ENCODE measurements at regions not wholly inside any gene's neighbourhood (a gene's known extent, or its start where the extent isn't known, plus 50 kb on each side); places are given as distances from the start of the nearest gene placed in this dataset.

- TF ChIP-seq CTCF (conservative IDR thresholded peaks at IDR 0.05), result no peak
- no peak overlapping the region; a peak in 1 of 7 replicates for H3K27ac Mint-ChIP-seq
- H2BK20ac ChIP-seq (ENCODE audit: low read depth, low read length, poor library complexity, severe bottlenecking), result no peak overlapping the region
- no peak overlapping the region for H3K56ac ChIP-seq (ENCODE audit: insufficient read length, low read depth, low read length)
- no peaks in the 10 kb centered on the region for H3K27me3 Mint-ChIP-seq (ENCODE audit: low read depth)
- no peak overlapping the region for H3K23ac ChIP-seq (ENCODE audit: insufficient read length, low read depth, low read length)
- no peak overlapping the region for H3K18ac ChIP-seq (ENCODE audit: insufficient read length, low read depth, low read length)
- no peak for DNase-seq
- no peak overlapping the region for H4K91ac ChIP-seq (ENCODE audit: insufficient read length, low read depth, low read length)
- peaks cover 25 to 32% of the 10 kb centered on the region in 2 experiments for H3K4me1 Mint-ChIP-seq
- H2BK5ac ChIP-seq (ENCODE audit: insufficient read length, low read length), result no peak overlapping the region
- H3K27me3 ChIP-seq (ENCODE audit: insufficient read depth, low read length), result no peaks in the 10 kb centered on the region
- no peaks in the 10 kb centered on the region for H3K9me3 ChIP-seq (ENCODE audit: control insufficient read depth, low read depth, low read length)
- peak overlapping the region; percentile 32 for H2AFZ ChIP-seq (ENCODE audit: low read length)
- no peak overlapping the region for H3T11ph ChIP-seq (ENCODE audit: low read length)
- H2BK12ac ChIP-seq (ENCODE audit: insufficient read length, low read depth, low read length), result no peak overlapping the region
- H3K4me2 ChIP-seq (ENCODE audit: insufficient read depth, insufficient read length, low read length), result no peak overlapping the region
- no peaks in the 10 kb centered on the region for H3K36me3 Mint-ChIP-seq (ENCODE audit: insufficient read depth in 1 of 3, low read depth in 3 of 3)
- H3K79me2 ChIP-seq (ENCODE audit: insufficient read depth, low read length), result no peaks in the 10 kb centered on the region
- no peak overlapping the region for H4K8ac ChIP-seq (replicated peaks; ENCODE audit: insufficient read length, low read depth, low read length)
- no CpG with 5 or more reads among the region's 6 CpGs for WGBS (ENCODE audit: extremely low coverage, insufficient read length, low lambda C conversion rate)
- no peak overlapping the region for H3K4ac ChIP-seq (ENCODE audit: low read depth, low read length)
- no peak overlapping the region for H4K5ac ChIP-seq (ENCODE audit: insufficient read length, low read depth, low read length)
- no peak overlapping the region for H3K14ac ChIP-seq (ENCODE audit: insufficient read depth, low read length)
- no peaks in the 10 kb centered on the region for H3K79me1 ChIP-seq (ENCODE audit: insufficient read depth, low read depth, low read length, poor library complexity, severe bottlenecking)
- no peak overlapping the region for H3K27ac ChIP-seq (ENCODE audit: insufficient read length, low read depth, low read length)
- no peaks in the 10 kb centered on the region for H3K9me3 Mint-ChIP-seq
- no peak overlapping the region for H2BK120ac ChIP-seq (ENCODE audit: low read depth, low read length, poor library complexity, severe bottlenecking)
- no peak overlapping the region for H3K4me3 Mint-ChIP-seq
- no peaks in the 10 kb centered on the region for H3K23me2 ChIP-seq (ENCODE audit: insufficient read length, low read depth, low read length, poor library complexity, severe bottlenecking)
- H2BK15ac ChIP-seq (ENCODE audit: low read depth, low read length), result no peak overlapping the region
- no peaks in the 10 kb centered on the region for H4K20me1 ChIP-seq (ENCODE audit: control insufficient read depth, insufficient read depth, insufficient read length)
- H2AK5ac ChIP-seq (ENCODE audit: insufficient read length, low read length), result no peak overlapping the region
- peaks cover 3% of the 10 kb centered on the region for H3K4me1 ChIP-seq (ENCODE audit: insufficient read depth, low read length)
- no peak overlapping the region for H3K9ac ChIP-seq (ENCODE audit: extremely low read depth, insufficient read length, low read length)
Measured at GRCh38 chr9:13716601-13717321, 437.3 kb upstream of the MPDZ start.
